Activated naive CD8-positive, alpha-beta T cell (primary cell): ENCODE measurements at regions not wholly inside any gene's neighbourhood (a gene's known extent, or its start where the extent isn't known, plus 50 kb on each side); places are given as distances from the start of the nearest gene placed in this dataset.
"Not testable (repeated sequence)": the region's sequence is repeated elsewhere in the genome, so short reads cannot be mapped to it uniquely, and the experiment has no call there.

Experiments
- H3K27ac Mint-ChIP-seq: one replicate; pipeline ENCODE4 v1.8.0; 2021; ENCODE audit warnings: mixed read lengths
- H3K27me3 Mint-ChIP-seq: one replicate; pipeline ENCODE4 v1.8.0; 2021; ENCODE audit warnings: mixed read lengths
- H3K36me3 Mint-ChIP-seq: one replicate; pipeline ENCODE4 v1.8.0; 2021; ENCODE audit warnings: mixed read lengths
- H3K4me1 Mint-ChIP-seq: one replicate; pipeline ENCODE4 v1.8.0; 2021; ENCODE audit warnings: low read depth, mixed read lengths
- H3K4me3 Mint-ChIP-seq: one replicate; pipeline ENCODE4 v1.8.0; 2021; ENCODE audit warnings: mild to moderate bottlenecking, mixed read lengths
- H3K9me3 Mint-ChIP-seq: one replicate; pipeline ENCODE4 v1.8.0; 2021; ENCODE audit warnings: low read depth, mixed read lengths

DNA sequence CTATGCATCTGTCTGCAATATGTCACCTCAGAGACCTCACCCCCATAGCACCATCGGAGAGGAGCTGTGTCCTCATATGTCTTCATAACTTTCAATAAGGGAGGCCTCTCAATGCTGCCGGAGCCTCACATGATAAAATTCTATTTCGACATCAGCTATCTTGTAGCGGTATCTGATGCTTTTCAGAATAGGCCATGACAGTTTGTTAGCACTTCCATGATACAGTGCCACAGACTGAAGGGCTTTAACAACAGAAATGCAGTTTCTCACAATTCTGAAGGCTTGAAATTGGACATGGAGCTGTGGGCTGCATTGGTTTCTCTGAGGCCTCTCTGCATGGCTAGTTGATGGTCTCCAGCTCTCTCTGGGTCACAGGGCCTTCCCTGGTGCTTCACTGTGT is 125.0 kb upstream of the PZP start:
- H3K4me1 Mint-ChIP-seq: peaks cover 9% of the 10 kb centered on the region
- peaks cover 7% of the 10 kb centered on the region for H3K9me3 Mint-ChIP-seq
- H3K36me3 Mint-ChIP-seq: peaks cover 5% of the 10 kb centered on the region
- H3K4me3 Mint-ChIP-seq: no peak overlapping the region
- H3K27me3 Mint-ChIP-seq: no peaks in the 10 kb centered on the region
- no peak overlapping the region for H3K27ac Mint-ChIP-seq

- Mint-ChIP-seq H3K36me3 (peaks cover 4% of the 10 kb centered on the region), H3K9me3 (peaks cover 5% of the 10 kb centered on the region), H3K27ac (no peak overlapping the region), H3K4me1 (peaks cover 12% of the 10 kb centered on the region), H3K4me3 (no peak overlapping the region), H3K27me3 (no peaks in the 10 kb centered on the region)
These were observed 124.4 kb upstream of the PZP start for GRCh38 chr12:9332564-9332963.

- Mint-ChIP-seq H3K36me3 (no peaks in the 10 kb centered on the region), H3K9me3 (peaks cover 1% of the 10 kb centered on the region), H3K27ac (no peak overlapping the region), H3K4me1 (peaks cover 25% of the 10 kb centered on the region), H3K4me3 (no peak overlapping the region), H3K27me3 (no peaks in the 10 kb centered on the region)
These were observed 123.0 kb upstream of the PZP start for GRCh38 chr12:9331218-9331626.

- Mint-ChIP-seq H3K27me3 (no peaks in the 10 kb centered on the region), H3K4me1 (peaks cover 25% of the 10 kb centered on the region), H3K27ac (no peak overlapping the region), H3K9me3 (no peaks in the 10 kb centered on the region), H3K4me3 (no peak overlapping the region), H3K36me3 (no peaks in the 10 kb centered on the region)
These were observed 120.8 kb upstream of the PZP start for GRCh38 chr12:9329019-9329418.

- Mint-ChIP-seq H3K27ac (peak overlapping the region; percentile 58), H3K27me3 (no peaks in the 10 kb centered on the region), H3K36me3 (no peaks in the 10 kb centered on the region), H3K4me3 (no peak overlapping the region), H3K4me1 (peaks cover 25% of the 10 kb centered on the region), H3K9me3 (no peaks in the 10 kb centered on the region)
These were observed 119.9 kb upstream of the PZP start for GRCh38 chr12:9328065-9328464.

DNA sequence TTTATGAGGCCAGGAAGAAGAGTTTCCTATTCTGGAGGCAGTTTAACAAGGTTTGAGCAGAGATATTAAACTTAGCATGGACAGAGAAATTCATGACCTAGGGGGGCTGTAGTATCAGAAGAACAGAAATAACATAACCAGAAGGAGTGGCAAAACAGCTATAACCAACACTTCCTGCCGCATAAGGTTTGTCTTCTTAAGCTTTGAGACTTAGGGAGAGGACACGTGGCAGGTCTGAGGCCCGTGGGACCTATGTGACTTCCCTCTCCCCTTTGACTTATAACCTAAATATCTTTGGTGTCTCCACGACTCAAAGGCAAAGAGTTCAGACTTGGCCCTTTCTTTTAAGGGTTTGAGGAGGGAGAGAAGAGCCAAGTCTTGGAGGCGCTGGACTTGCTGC is 119.1 kb upstream of the PZP start:
- Mint-ChIP-seq H3K27me3 (no peaks in the 10 kb centered on the region), H3K4me3 (no peak overlapping the region), H3K4me1 (peaks cover 25% of the 10 kb centered on the region), H3K27ac (peak overlapping the region; percentile 66), H3K9me3 (no peaks in the 10 kb centered on the region), H3K36me3 (no peaks in the 10 kb centered on the region)

- H3K36me3 Mint-ChIP-seq, H3K4me3 Mint-ChIP-seq, H3K27me3 Mint-ChIP-seq, H3K9me3 Mint-ChIP-seq: not testable (repeated sequence)
- Mint-ChIP-seq H3K4me1 (peaks cover 25% of the 10 kb centered on the region), H3K27ac (peak overlapping the region; percentile 34)
These were observed 118.7 kb upstream of the PZP start for GRCh38 chr12:9326849-9327248.

GRCh38 chr12:9326085-9326484 is 117.9 kb upstream of the PZP start:
- Mint-ChIP-seq H3K9me3 (no peaks in the 10 kb centered on the region), H3K4me1 (peaks cover 22% of the 10 kb centered on the region), H3K4me3 (no peak overlapping the region), H3K27ac (no peak overlapping the region), H3K27me3 (no peaks in the 10 kb centered on the region), H3K36me3 (no peaks in the 10 kb centered on the region)

DNA sequence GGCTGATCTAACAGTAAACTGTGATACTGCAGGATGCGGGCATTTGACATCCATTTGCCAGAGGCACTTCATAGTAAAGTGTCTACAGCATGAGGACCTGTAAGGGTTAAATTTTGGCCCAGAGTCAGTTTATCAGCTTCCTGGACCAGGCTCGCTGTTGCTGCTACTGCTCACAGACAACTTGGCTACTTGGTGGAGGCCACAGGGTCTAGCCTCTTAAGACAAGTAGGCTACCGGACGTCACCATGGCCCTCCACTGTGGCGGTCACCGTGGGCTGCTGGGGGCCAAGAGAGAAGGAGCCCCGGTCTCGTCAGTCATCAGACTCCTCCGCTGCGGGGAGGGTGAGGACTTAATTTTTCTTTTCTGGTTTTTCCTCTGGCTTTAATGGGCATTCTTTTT is 117.3 kb upstream of the PZP start:
- H3K27me3 Mint-ChIP-seq: no peaks in the 10 kb centered on the region
- H3K36me3 Mint-ChIP-seq: no peaks in the 10 kb centered on the region
- H3K4me1 Mint-ChIP-seq: peaks cover 21% of the 10 kb centered on the region
- H3K9me3 Mint-ChIP-seq: no peaks in the 10 kb centered on the region
- no peak overlapping the region for H3K27ac Mint-ChIP-seq
- H3K4me3 Mint-ChIP-seq: no peak overlapping the region

- no peaks in the 10 kb centered on the region for H3K36me3 Mint-ChIP-seq
- H3K27ac Mint-ChIP-seq: no peak overlapping the region
These were observed 116.6 kb upstream of the PZP start for GRCh38 chr12:9324782-9325181.

DNA sequence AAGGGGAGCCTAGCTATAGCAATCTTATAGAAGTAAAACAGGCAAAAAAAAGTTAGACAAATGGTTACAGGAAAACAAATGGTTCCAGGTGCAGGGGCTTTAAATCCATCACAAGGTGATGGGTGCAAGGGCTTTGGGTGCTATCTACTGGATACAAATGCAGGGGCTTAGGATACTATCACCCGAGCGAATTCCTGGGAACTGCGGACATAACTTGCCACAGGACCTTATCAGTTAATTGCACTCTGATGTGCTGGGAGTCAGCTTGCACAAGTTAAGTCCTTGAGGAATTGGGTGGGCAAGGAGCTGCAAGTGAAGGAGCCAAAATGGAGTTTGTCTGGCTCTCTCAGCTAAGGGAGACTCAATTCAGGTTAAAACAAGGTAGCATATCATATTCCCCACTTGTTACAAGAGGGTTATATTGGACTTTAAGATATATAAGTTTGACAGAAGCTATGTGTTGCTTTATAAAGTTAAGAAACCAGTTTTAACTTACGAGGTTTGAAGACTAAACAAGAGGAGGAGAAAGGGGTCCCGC is 115.0 kb upstream of the PZP start:
- Mint-ChIP-seq H3K4me1 (peaks cover 19% of the 10 kb centered on the region), H3K27ac (no peak overlapping the region), H3K9me3 (no peaks in the 10 kb centered on the region), H3K27me3 (no peaks in the 10 kb centered on the region), H3K4me3 (no peak overlapping the region), H3K36me3 (no peaks in the 10 kb centered on the region)

More at GRCh38 chr12:9324782-9325181, 116.6 kb upstream of the PZP start:
- Mint-ChIP-seq H3K27me3 (no peaks in the 10 kb centered on the region), H3K4me3 (no peak overlapping the region), H3K4me1 (peaks cover 21% of the 10 kb centered on the region), H3K9me3 (no peaks in the 10 kb centered on the region)

- Mint-ChIP-seq H3K36me3 (no peaks in the 10 kb centered on the region), H3K4me3 (no peak overlapping the region), H3K27ac (no peak overlapping the region), H3K9me3 (no peaks in the 10 kb centered on the region), H3K27me3 (no peaks in the 10 kb centered on the region), H3K4me1 (peaks cover 3% of the 10 kb centered on the region)
These were observed 111.6 kb upstream of the PZP start for GRCh38 chr12:9319842-9320173.

DNA sequence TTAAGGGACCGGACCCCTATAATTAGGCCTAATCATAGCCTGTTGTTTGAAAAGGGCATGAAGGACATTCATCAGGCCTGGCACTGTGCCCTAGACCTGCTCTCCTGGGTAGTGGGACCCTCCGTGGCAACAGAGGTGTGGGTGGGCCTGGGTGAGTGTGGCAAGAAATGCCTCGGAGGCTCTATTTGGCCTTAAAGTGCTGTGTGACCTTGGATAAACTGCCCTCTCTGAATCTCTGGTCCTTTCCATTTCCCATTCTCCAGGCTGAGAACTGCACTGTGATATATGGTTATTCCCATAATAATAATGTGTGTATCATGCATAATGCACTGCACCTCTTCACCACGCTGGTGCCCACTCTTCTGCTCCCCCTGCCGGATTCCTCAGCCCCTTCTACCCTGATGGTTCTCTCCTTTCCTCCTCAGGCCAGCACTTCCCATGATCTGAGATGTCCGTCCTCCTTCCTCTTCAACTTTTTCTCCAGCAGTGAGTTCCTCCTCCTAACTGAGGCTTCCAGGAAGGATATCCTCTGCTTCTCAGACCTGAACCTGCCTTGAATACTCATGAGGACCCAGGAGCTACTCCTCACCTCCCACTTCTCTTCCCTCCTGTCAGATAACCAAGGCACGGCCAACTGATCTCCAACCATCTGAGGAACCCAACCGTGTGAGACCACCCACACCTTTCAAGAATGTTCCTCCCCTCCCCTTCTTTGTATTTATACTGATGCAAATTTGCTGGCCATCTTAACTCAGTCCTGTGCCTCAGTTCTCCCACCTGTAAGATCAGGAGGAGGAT is 111.0 kb upstream of the PZP start:
- Mint-ChIP-seq H3K36me3 (no peaks in the 10 kb centered on the region), H3K4me3 (no peak overlapping the region), H3K4me1 (peaks cover 3% of the 10 kb centered on the region), H3K27me3 (no peaks in the 10 kb centered on the region), H3K9me3 (no peaks in the 10 kb centered on the region), H3K27ac (no peak overlapping the region)

DNA sequence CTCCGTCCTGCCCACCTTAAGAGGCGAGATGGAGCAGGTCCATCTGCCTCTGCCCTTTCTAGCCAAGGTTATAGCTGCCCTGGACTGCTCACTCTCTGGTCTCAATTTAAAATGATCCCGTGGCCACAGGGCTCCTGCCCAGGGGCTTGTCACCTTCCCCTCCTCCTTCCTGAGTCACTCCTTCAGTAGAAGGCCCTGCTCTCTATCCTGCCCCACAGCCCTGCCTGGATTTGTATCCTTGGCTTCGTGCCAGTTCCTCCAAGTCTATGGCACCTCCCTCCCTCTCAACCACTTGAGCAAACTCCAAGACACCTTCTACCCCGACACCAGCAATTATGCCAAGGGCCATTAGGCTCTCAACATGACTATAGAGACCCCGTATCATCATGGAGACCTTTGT is 105.3 kb upstream of the PZP start:
- not testable (repeated sequence) for H3K4me3 Mint-ChIP-seq, H3K9me3 Mint-ChIP-seq, H3K27ac Mint-ChIP-seq, H3K27me3 Mint-ChIP-seq, H3K36me3 Mint-ChIP-seq, H3K4me1 Mint-ChIP-seq

- not testable (repeated sequence) for H3K36me3 Mint-ChIP-seq, H3K4me1 Mint-ChIP-seq, H3K4me3 Mint-ChIP-seq, H3K9me3 Mint-ChIP-seq, H3K27ac Mint-ChIP-seq, H3K27me3 Mint-ChIP-seq
These were observed 104.5 kb upstream of the PZP start for GRCh38 chr12:9312406-9313392.
